ENCODE measurements at regions not wholly inside any gene's neighbourhood (a gene's known extent, or its start where the extent isn't known, plus 50 kb on each side); places are given as distances from the start of the nearest gene placed in this dataset.

DNA sequence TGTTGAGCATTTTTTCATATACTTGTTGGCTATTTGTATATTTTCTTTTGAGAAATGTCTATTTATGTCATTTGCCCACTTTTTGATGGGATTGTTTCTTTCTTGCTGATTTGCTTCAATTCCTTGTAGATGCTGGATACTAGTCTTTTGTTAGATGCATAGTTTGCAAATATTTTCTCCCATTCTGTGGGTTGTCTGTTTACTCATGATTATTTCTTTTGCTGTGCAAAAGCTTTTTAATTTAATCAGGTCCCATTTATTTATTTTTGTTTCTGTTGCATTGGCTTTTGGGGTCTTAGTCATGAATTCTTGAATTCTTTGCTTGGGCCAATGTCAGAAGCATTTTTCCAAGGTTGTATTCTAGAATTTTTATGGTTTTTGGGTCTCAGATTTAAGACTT is 251.7 kb downstream of the WNT5A start:
- TF ChIP-seq, protein P1, sequence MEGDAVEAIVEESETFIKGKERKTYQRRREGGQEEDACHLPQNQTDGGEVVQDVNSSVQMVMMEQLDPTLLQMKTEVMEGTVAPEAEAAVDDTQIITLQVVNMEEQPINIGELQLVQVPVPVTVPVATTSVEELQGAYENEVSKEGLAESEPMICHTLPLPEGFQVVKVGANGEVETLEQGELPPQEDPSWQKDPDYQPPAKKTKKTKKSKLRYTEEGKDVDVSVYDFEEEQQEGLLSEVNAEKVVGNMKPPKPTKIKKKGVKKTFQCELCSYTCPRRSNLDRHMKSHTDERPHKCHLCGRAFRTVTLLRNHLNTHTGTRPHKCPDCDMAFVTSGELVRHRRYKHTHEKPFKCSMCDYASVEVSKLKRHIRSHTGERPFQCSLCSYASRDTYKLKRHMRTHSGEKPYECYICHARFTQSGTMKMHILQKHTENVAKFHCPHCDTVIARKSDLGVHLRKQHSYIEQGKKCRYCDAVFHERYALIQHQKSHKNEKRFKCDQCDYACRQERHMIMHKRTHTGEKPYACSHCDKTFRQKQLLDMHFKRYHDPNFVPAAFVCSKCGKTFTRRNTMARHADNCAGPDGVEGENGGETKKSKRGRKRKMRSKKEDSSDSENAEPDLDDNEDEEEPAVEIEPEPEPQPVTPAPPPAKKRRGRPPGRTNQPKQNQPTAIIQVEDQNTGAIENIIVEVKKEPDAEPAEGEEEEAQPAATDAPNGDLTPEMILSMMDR (IDR thresholded peaks at IDR 0.05), result no peak
- TF ChIP-seq BHLHE40 (IDR thresholded peaks at IDR 0.05; ENCODE audit: low read depth, low read length), result no peak
- no peak for TF ChIP-seq POLR2A (IDR thresholded peaks at IDR 0.05; ENCODE audit: low read length)
- no peak for TF ChIP-seq HDAC2 (IDR thresholded peaks at IDR 0.05)
